OCI-LY3 (cell line): ENCODE measurements at regions not wholly inside any gene's neighbourhood (a gene's known extent, or its start where the extent isn't known, plus 50 kb on each side); places are given as distances from the start of the nearest gene placed in this dataset.

ENCODE experiments used
- H2AFZ ChIP-seq: fragments of 200-600, 300-600 bp; shearing (Covaris generic); 2 replicates; pipeline ENCODE4 v1.6.0; 2014; ENCODE audit warnings: antibody characterized with exemption, low read depth, low read length
- H3K27ac ChIP-seq: fragments of 200-600, 300-600 bp; sonication (generic); 2 replicates; pipeline ENCODE4 v1.5.1; 2014; ENCODE audit warnings: mild to moderate bottlenecking, low read length, moderate library complexity, mixed read lengths
- H3K27me3 ChIP-seq: fragments of 200-600, 300-600 bp; sonication (generic); 2 replicates; pipeline ENCODE4 v1.6.1; 2014; ENCODE audit warnings: low read depth, low read length, mixed read lengths
- H3K36me3 ChIP-seq: fragments of 200-600, 300-600 bp; sonication (generic); replicated peaks from 2 replicates; pipeline ENCODE3; 2014; ENCODE audit warnings: low read depth, low read length, mixed read lengths
- H3K4me1 ChIP-seq: fragments of 300-600, 200-600 bp; sonication (generic); 2 replicates; pipeline ENCODE4 v1.6.1; 2014; ENCODE audit warnings: low read length, mixed read lengths
- H3K4me2 ChIP-seq: fragments of 200-600, 300-600 bp; sonication (generic); 2 replicates; pipeline ENCODE4 v1.6.1; 2014; ENCODE audit warnings: low read length, mixed read lengths
- H3K4me3 ChIP-seq: fragments of 300-600, 200-600 bp; sonication (generic); 2 replicates; pipeline ENCODE4 v1.5.1; 2014; ENCODE audit warnings: antibody characterized with exemption, mild to moderate bottlenecking, low read length, moderate library complexity
- H3K79me2 ChIP-seq: fragments of 300-600, 200-600 bp; shearing (Covaris generic); 2 replicates; pipeline ENCODE4 v1.6.1; 2014; ENCODE audit warnings: mild to moderate bottlenecking, low read length, mixed read lengths
- H3K9ac ChIP-seq: fragments of 300-600, 200-600 bp; shearing (Covaris generic); 2 replicates; pipeline ENCODE4 v1.6.0; 2014; ENCODE audit warnings: mild to moderate bottlenecking, low read length, moderate library complexity
- H3K9me3 ChIP-seq: fragments of 200-600, 300-600 bp; shearing (Covaris generic); 2 replicates; pipeline ENCODE4 v1.6.1; 2014; ENCODE audit warnings: low read length, mixed read lengths; ENCODE audit not compliant: insufficient read depth
- H4K20me1 ChIP-seq: fragments of 200-600, 300-600 bp; sonication (generic); 2 replicates; pipeline ENCODE4 v1.6.1; 2016; ENCODE audit warnings: low read length, mixed read lengths; ENCODE audit not compliant: insufficient read depth
- CTCF ChIP-seq: fragments of 200-600, 300-600 bp; sonication (generic); IDR thresholded peaks from 2 replicates; pipeline ENCODE4 v1.5.1; 2014; ENCODE audit warnings: antibody characterized with exemption, low read length, low read depth
- EZH2phosphoT487 ChIP-seq: fragments of 200-600 bp; shearing (Covaris generic); IDR thresholded peaks from 2 replicates; pipeline ENCODE4 v1.6.1; 2018; ENCODE audit warnings: antibody characterized with exemption, mixed run types, low read depth

- no peak overlapping the region for H3K9ac ChIP-seq
Measured at GRCh38 chr6:44012078-44012493, 115.2 kb downstream of the MRPL14 start.

GRCh38 chr6:44011350-44011920 is 115.8 kb downstream of the MRPL14 start:
- Histone ChIP-seq H3K79me2 (no peaks in the 10 kb centered on the region), H3K27me3 (peaks cover 8% of the 10 kb centered on the region; the same call in 1 of the 2 replicates), H3K27ac (no peak overlapping the region), H2AFZ (no peak overlapping the region), H4K20me1 (no peaks in the 10 kb centered on the region), H3K9ac (no peak overlapping the region), H3K4me2 (no peak overlapping the region), H3K9me3 (no peaks in the 10 kb centered on the region), H3K36me3 (no peaks in the 10 kb centered on the region), H3K4me3 (no peak overlapping the region), H3K4me1 (peaks cover 8% of the 10 kb centered on the region)
- TF ChIP-seq EZH2phosphoT487 (no peak), CTCF (no peak)

More at GRCh38 chr6:44012078-44012493, 115.2 kb downstream of the MRPL14 start:
- Histone ChIP-seq H3K9me3 (no peaks in the 10 kb centered on the region), H3K27me3 (peaks cover 8% of the 10 kb centered on the region; the same call in 1 of the 2 replicates), H3K4me3 (no peak overlapping the region), H3K36me3 (no peaks in the 10 kb centered on the region), H3K79me2 (no peaks in the 10 kb centered on the region), H3K27ac (no peak overlapping the region), H2AFZ (no peak overlapping the region), H3K4me1 (peaks cover 8% of the 10 kb centered on the region), H3K4me2 (no peak overlapping the region), H4K20me1 (no peaks in the 10 kb centered on the region)
- TF ChIP-seq EZH2phosphoT487 (no peak), CTCF (no peak)

- Histone ChIP-seq H3K79me2 (no peaks in the 10 kb centered on the region), H3K4me3 (no peak overlapping the region), H3K9ac (no peak overlapping the region), H2AFZ (no peak overlapping the region), H3K36me3 (no peaks in the 10 kb centered on the region), H3K9me3 (no peaks in the 10 kb centered on the region), H3K4me1 (peaks cover 8% of the 10 kb centered on the region), H4K20me1 (peaks cover 6% of the 10 kb centered on the region), H3K27me3 (peaks cover 8% of the 10 kb centered on the region; the same call in 1 of the 2 replicates), H3K27ac (no peak overlapping the region), H3K4me2 (no peak overlapping the region)
- TF ChIP-seq EZH2phosphoT487 (no peak), CTCF (no peak)
Measured at GRCh38 chr6:44010411-44011349, 116.6 kb downstream of the MRPL14 start.
